ENCODE measurements at regions not wholly inside any gene's neighbourhood (a gene's known extent, or its start where the extent isn't known, plus 50 kb on each side); places are given as distances from the start of the nearest gene placed in this dataset.

GRCh38 chr4:177118596-177118995, 191.1 kb upstream of the NEIL3 start:
- H4K20me1 ChIP-seq (ENCODE audit: insufficient read depth, low read length), result no peaks in the 10 kb centered on the region
- peaks cover 0 to 3% of the 10 kb centered on the region in 2 donors for H3K9me3 ChIP-seq (replicated peaks in 1 of 2; ENCODE audit: control insufficient read depth in 1 of 2, insufficient read depth in 1 of 2, low read length in 2 of 2)
- no peak overlapping the region for H3K27ac Mint-ChIP-seq
- no peaks in the 10 kb centered on the region for H3K4me1 ChIP-seq (ENCODE audit: control insufficient read depth in 1 of 2, insufficient read depth in 2 of 2, low read length in 2 of 2)
- H3K9ac ChIP-seq (ENCODE audit: insufficient read depth, low read length, poor library complexity, severe bottlenecking), result no peak overlapping the region
- no peaks in the 10 kb centered on the region for H3K79me2 ChIP-seq (ENCODE audit: insufficient read depth, low read length)
- H3K27me3 Mint-ChIP-seq (ENCODE audit: low read depth in 3 of 3), result no peaks in the 10 kb centered on the region
- no peak for DNase-seq
- H3K4me3 ChIP-seq (replicated peaks in 1 of 3; ENCODE audit: low read depth in 2 of 3, low read length in 3 of 3), result no peak overlapping the region
- no peak overlapping the region for H2AFZ ChIP-seq (ENCODE audit: insufficient read depth, low read depth, low read length, poor library complexity, severe bottlenecking)
- H3K36me3 Mint-ChIP-seq, result no peaks in the 10 kb centered on the region
- no peaks in the 10 kb centered on the region for H3K36me3 ChIP-seq (replicated peaks in 1 of 2; ENCODE audit: control insufficient read depth in 1 of 2, insufficient read depth in 2 of 2, low read length in 2 of 2)
- no peak overlapping the region for H3K4me3 Mint-ChIP-seq
- no peaks in the 10 kb centered on the region for H3K27me3 ChIP-seq (ENCODE audit: control insufficient read depth in 2 of 2, insufficient read depth in 2 of 2, low read length in 2 of 2)
- TF ChIP-seq CTCF (IDR thresholded peaks at IDR 0.05), result no peak
- H3K4me1 Mint-ChIP-seq, result no peaks in the 10 kb centered on the region
- peaks cover 0 to 4% (median 2%) of the 10 kb centered on the region in 7 donors for H3K9me3 Mint-ChIP-seq
- intact Hi-C loops (cut with micrococcal nuclease), result no loop called here
- H3K27ac ChIP-seq (ENCODE audit: low read depth in 1 of 2, low read length in 2 of 2), result no peak overlapping the region
- H3K4me2 ChIP-seq (replicated peaks; ENCODE audit: extremely low read depth, low read length, poor library complexity, severe bottlenecking), result no peak overlapping the region

- H4K20me1 ChIP-seq (ENCODE audit: insufficient read depth, low read length), result no peaks in the 10 kb centered on the region
- no peak for DNase-seq
- Mint-ChIP-seq H3K4me1 (no peaks in the 10 kb centered on the region), H3K9me3 (peaks cover 0 to 4% (median 2%) of the 10 kb centered on the region in 7 donors), H3K27ac (no peak overlapping the region), H3K36me3 (no peaks in the 10 kb centered on the region), H3K27me3 (ENCODE audit: low read depth in 3 of 3) (no peaks in the 10 kb centered on the region), H3K4me3 (no peak overlapping the region)
- H3K4me1 ChIP-seq (ENCODE audit: control insufficient read depth in 1 of 2, insufficient read depth in 2 of 2, low read length in 2 of 2), result no peaks in the 10 kb centered on the region
- H3K36me3 ChIP-seq (replicated peaks in 1 of 2; ENCODE audit: control insufficient read depth in 1 of 2, insufficient read depth in 2 of 2, low read length in 2 of 2), result no peaks in the 10 kb centered on the region
- no peaks in the 10 kb centered on the region for H3K27me3 ChIP-seq (ENCODE audit: control insufficient read depth in 2 of 2, insufficient read depth in 2 of 2, low read length in 2 of 2)
- no peak overlapping the region for H3K27ac ChIP-seq (ENCODE audit: low read depth in 1 of 2, low read length in 2 of 2)
- H3K9ac ChIP-seq (ENCODE audit: insufficient read depth, low read length, poor library complexity, severe bottlenecking), result no peak overlapping the region
- H2AFZ ChIP-seq (ENCODE audit: insufficient read depth, low read depth, low read length, poor library complexity, severe bottlenecking), result no peak overlapping the region
- intact Hi-C loops (cut with micrococcal nuclease), result no loop called here
- H3K4me2 ChIP-seq (replicated peaks; ENCODE audit: extremely low read depth, low read length, poor library complexity, severe bottlenecking), result no peak overlapping the region
- H3K4me3 ChIP-seq (replicated peaks in 1 of 3; ENCODE audit: low read depth in 2 of 3, low read length in 3 of 3), result no peak overlapping the region
- H3K9me3 ChIP-seq (replicated peaks in 1 of 2; ENCODE audit: control insufficient read depth in 1 of 2, insufficient read depth in 1 of 2, low read length in 2 of 2), result peaks cover 0 to 3% of the 10 kb centered on the region in 2 donors
- WGBS (ENCODE audit: insufficient coverage), result no CpG with 5 or more reads among the region's 1 CpG
- no peaks in the 10 kb centered on the region for H3K79me2 ChIP-seq (ENCODE audit: insufficient read depth, low read length)
- no peak for TF ChIP-seq CTCF (IDR thresholded peaks at IDR 0.05)
Measured at GRCh38 chr4:177119021-177119471, 190.6 kb upstream of the NEIL3 start.

Measured in CD14-positive monocyte (primary cell).